Activated T-cell treated with anti-CD3 and anti-CD28 coated beads, Interleukin-2, amount 50 U/mL, for 24 hours (primary cell): ENCODE measurements at regions not wholly inside any gene's neighbourhood (a gene's known extent, or its start where the extent isn't known, plus 50 kb on each side); places are given as distances from the start of the nearest gene placed in this dataset.

Experiments
- DNase-seq: peaks from one replicate; pipeline ENCODE4 v3.0.0-alpha.2; 2020
- H3K27ac Mint-ChIP-seq: 2 replicates; pipeline ENCODE4 v1.8.0; 2020; ENCODE audit warnings: mild to moderate bottlenecking, mixed read lengths
- H3K27me3 Mint-ChIP-seq: 2 replicates; pipeline ENCODE4 v1.8.0; 2020; ENCODE audit warnings: mixed read lengths
- H3K36me3 Mint-ChIP-seq: 2 replicates; pipeline ENCODE4 v1.8.0; 2020; ENCODE audit warnings: low read depth, mixed read lengths
- H3K4me1 Mint-ChIP-seq: 2 replicates; pipeline ENCODE4 v1.8.0; 2020; ENCODE audit warnings: low read depth, mixed read lengths
- H3K4me3 Mint-ChIP-seq: 2 replicates; pipeline ENCODE4 v1.8.0; 2020; ENCODE audit warnings: mild to moderate bottlenecking, moderate library complexity, mixed read lengths
- H3K9me3 Mint-ChIP-seq: 2 replicates; pipeline ENCODE4 v1.8.0; 2020; ENCODE audit warnings: mixed read lengths

GRCh38 chr12:125890366-125890905, 825.2 kb downstream of the AACS start:
- no peaks in the 10 kb centered on the region for H3K36me3 Mint-ChIP-seq
- no peak overlapping the region for H3K4me3 Mint-ChIP-seq
- H3K9me3 Mint-ChIP-seq, result peaks cover 3% of the 10 kb centered on the region
- no peak overlapping the region for H3K27ac Mint-ChIP-seq
- no peaks in the 10 kb centered on the region for H3K27me3 Mint-ChIP-seq
- DNase-seq, result no peak
- H3K4me1 Mint-ChIP-seq, result no peaks in the 10 kb centered on the region

GRCh38 chr12:125890971-125891370, 825.7 kb downstream of the AACS start:
- Mint-ChIP-seq H3K9me3 (peaks cover 3% of the 10 kb centered on the region), H3K27ac (no peak overlapping the region), H3K4me1 (no peaks in the 10 kb centered on the region), H3K27me3 (no peaks in the 10 kb centered on the region), H3K4me3 (no peak overlapping the region), H3K36me3 (no peaks in the 10 kb centered on the region)
- no peak for DNase-seq

GRCh38 chr12:125892276-125892675, 827.0 kb downstream of the AACS start:
- no peak overlapping the region for H3K27ac Mint-ChIP-seq
- H3K36me3 Mint-ChIP-seq, result no peaks in the 10 kb centered on the region
- H3K4me1 Mint-ChIP-seq, result no peaks in the 10 kb centered on the region
- H3K4me3 Mint-ChIP-seq, result no peak overlapping the region
- H3K9me3 Mint-ChIP-seq, result peaks cover 3% of the 10 kb centered on the region
- H3K27me3 Mint-ChIP-seq, result no peaks in the 10 kb centered on the region
- no peak for DNase-seq

- Mint-ChIP-seq H3K4me3 (no peak overlapping the region), H3K27ac (no peak overlapping the region), H3K27me3 (no peaks in the 10 kb centered on the region), H3K4me1 (no peaks in the 10 kb centered on the region), H3K36me3 (no peaks in the 10 kb centered on the region), H3K9me3 (no peaks in the 10 kb centered on the region)
- no peak for DNase-seq
These were observed 837.8 kb downstream of the AACS start for GRCh38 chr12:125902991-125903390.

GRCh38 chr12:125907351-125907750, 842.1 kb downstream of the AACS start:
- H3K27me3 Mint-ChIP-seq, result no peaks in the 10 kb centered on the region
- H3K27ac Mint-ChIP-seq, result no peak overlapping the region
- no peaks in the 10 kb centered on the region for H3K36me3 Mint-ChIP-seq
- H3K9me3 Mint-ChIP-seq, result peaks cover 5% of the 10 kb centered on the region
- no peaks in the 10 kb centered on the region for H3K4me1 Mint-ChIP-seq
- DNase-seq, result no peak
- no peak overlapping the region for H3K4me3 Mint-ChIP-seq

GRCh38 chr12:125919856-125920470, 854.7 kb downstream of the AACS start:
- Mint-ChIP-seq H3K4me3 (no peak overlapping the region), H3K36me3 (no peaks in the 10 kb centered on the region), H3K9me3 (peaks cover 5% of the 10 kb centered on the region), H3K27me3 (no peaks in the 10 kb centered on the region), H3K4me1 (no peaks in the 10 kb centered on the region), H3K27ac (no peak overlapping the region)
- DNase-seq, result no peak

- no peak overlapping the region for H3K27ac Mint-ChIP-seq
- no peaks in the 10 kb centered on the region for H3K36me3 Mint-ChIP-seq
- no peak for DNase-seq
- no peak overlapping the region for H3K4me3 Mint-ChIP-seq
- no peaks in the 10 kb centered on the region for H3K4me1 Mint-ChIP-seq
- H3K27me3 Mint-ChIP-seq, result no peaks in the 10 kb centered on the region
- peaks cover 5% of the 10 kb centered on the region for H3K9me3 Mint-ChIP-seq
These were observed 857.1 kb downstream of the AACS start for GRCh38 chr12:125922330-125922729.

GRCh38 chr12:125936502-125936901, 871.3 kb downstream of the AACS start:
- H3K36me3 Mint-ChIP-seq, result no peaks in the 10 kb centered on the region
- H3K9me3 Mint-ChIP-seq, result peaks cover 4% of the 10 kb centered on the region
- no peaks in the 10 kb centered on the region for H3K4me1 Mint-ChIP-seq

GRCh38 chr12:125944446-125944845, 879.2 kb downstream of the AACS start:
- Mint-ChIP-seq H3K36me3 (no peaks in the 10 kb centered on the region), H3K9me3 (peaks cover 2% of the 10 kb centered on the region), H3K27me3 (no peaks in the 10 kb centered on the region), H3K27ac (no peak overlapping the region), H3K4me3 (no peak overlapping the region), H3K4me1 (no peaks in the 10 kb centered on the region)
- no peak for DNase-seq

More at GRCh38 chr12:125936502-125936901, 871.3 kb downstream of the AACS start:
- no peak for DNase-seq
- no peak overlapping the region for H3K27ac Mint-ChIP-seq
- H3K4me3 Mint-ChIP-seq, result no peak overlapping the region
- H3K27me3 Mint-ChIP-seq, result no peaks in the 10 kb centered on the region

GRCh38 chr12:125949471-125949870, 884.2 kb downstream of the AACS start:
- Mint-ChIP-seq H3K27me3 (no peaks in the 10 kb centered on the region), H3K9me3 (peaks cover 2% of the 10 kb centered on the region), H3K27ac (no peak overlapping the region), H3K4me3 (no peak overlapping the region), H3K36me3 (no peaks in the 10 kb centered on the region), H3K4me1 (no peaks in the 10 kb centered on the region)
- no peak for DNase-seq

GRCh38 chr12:125954362-125954761, 889.1 kb downstream of the AACS start:
- no peak for DNase-seq
- Mint-ChIP-seq H3K9me3 (peaks cover 8% of the 10 kb centered on the region), H3K27me3 (no peaks in the 10 kb centered on the region), H3K4me3 (no peak overlapping the region), H3K36me3 (no peaks in the 10 kb centered on the region), H3K4me1 (no peaks in the 10 kb centered on the region), H3K27ac (no peak overlapping the region)

- Mint-ChIP-seq H3K9me3 (peaks cover 16% of the 10 kb centered on the region), H3K27ac (no peak overlapping the region), H3K4me3 (no peak overlapping the region), H3K4me1 (no peaks in the 10 kb centered on the region), H3K36me3 (no peaks in the 10 kb centered on the region), H3K27me3 (no peaks in the 10 kb centered on the region)
- no peak for DNase-seq
These were observed 891.0 kb downstream of the AACS start for GRCh38 chr12:125956186-125956585.

GRCh38 chr12:125966641-125967040, 901.4 kb downstream of the AACS start:
- Mint-ChIP-seq H3K4me3 (no peak overlapping the region), H3K4me1 (no peaks in the 10 kb centered on the region), H3K36me3 (no peaks in the 10 kb centered on the region), H3K27me3 (no peaks in the 10 kb centered on the region), H3K9me3 (peaks cover 25% of the 10 kb centered on the region), H3K27ac (no peak overlapping the region)
- DNase-seq, result no peak

- Mint-ChIP-seq H3K27ac (no peak overlapping the region), H3K9me3 (peaks cover 15% of the 10 kb centered on the region), H3K27me3 (no peaks in the 10 kb centered on the region), H3K36me3 (no peaks in the 10 kb centered on the region), H3K4me3 (no peak overlapping the region), H3K4me1 (no peaks in the 10 kb centered on the region)
- DNase-seq, result no peak
These were observed 903.2 kb downstream of the AACS start for GRCh38 chr12:125968413-125968812.

GRCh38 chr12:125971981-125972380, 906.7 kb downstream of the AACS start:
- no peak overlapping the region for H3K4me3 Mint-ChIP-seq
- H3K27me3 Mint-ChIP-seq, result no peaks in the 10 kb centered on the region
- peaks cover 2% of the 10 kb centered on the region for H3K9me3 Mint-ChIP-seq
- no peaks in the 10 kb centered on the region for H3K4me1 Mint-ChIP-seq
- no peak overlapping the region for H3K27ac Mint-ChIP-seq
- DNase-seq, result no peak
- H3K36me3 Mint-ChIP-seq, result no peaks in the 10 kb centered on the region

- Mint-ChIP-seq H3K36me3 (no peaks in the 10 kb centered on the region), H3K27me3 (peaks cover 6% of the 10 kb centered on the region), H3K4me3 (no peak overlapping the region), H3K4me1 (no peaks in the 10 kb centered on the region), H3K9me3 (peaks cover 5% of the 10 kb centered on the region), H3K27ac (no peak overlapping the region)
- DNase-seq, result no peak
These were observed 913.1 kb downstream of the AACS start for GRCh38 chr12:125978286-125978685.
